Testis (tissue), 2 donors: ENCODE measurements at regions not wholly inside any gene's neighbourhood (a gene's known extent, or its start where the extent isn't known, plus 50 kb on each side); places are given as distances from the start of the nearest gene placed in this dataset.

Source experiments
- DNase-seq: peaks from one replicate; pipeline ENCODE4 v3.0.0-alpha.2; 2019
- H3K27ac ChIP-seq, 2 donors: fragments of 200-600 bp; sonication (generic); one replicate each; pipeline ENCODE4 v1.5.1; 2019
- H3K27me3 ChIP-seq: fragments of 200-600 bp; sonication (generic); one replicate; pipeline ENCODE4 v1.5.1; 2019
- H3K36me3 ChIP-seq: fragments of 200-600 bp; sonication (generic); one replicate; pipeline ENCODE4 v1.5.1; 2017; ENCODE audit warnings: low read depth; ENCODE audit errors: missing control alignments
- H3K4me1 ChIP-seq: fragments of 200-600 bp; sonication (generic); one replicate; pipeline ENCODE4 v1.5.1; 2019
- H3K4me3 ChIP-seq, 2 donors: fragments of 200-600 bp; sonication (generic); one replicate each; pipeline ENCODE4 v1.5.1; 2017 to 2019
- H3K9me3 ChIP-seq: fragments of 200-600 bp; sonication (generic); one replicate; pipeline ENCODE4 v1.5.1; 2017
- POLR2A ChIP-seq: fragments of 450-650 bp; IDR thresholded peaks from one replicate; pipeline ENCODE4 v1.6.1; 2017; ENCODE audit warnings: antibody characterized with exemption, mild to moderate bottlenecking, moderate library complexity
- WGBS, 2 donors: methylation state at CpG; one replicate each; pipeline ENCODE4 v1.1.5; 2018; 5-methylcytosine and 5-hydroxymethylcytosine counted together
- intact Hi-C: fragments of 100-400 bp; cut with DNase I; formaldehyde crosslinking; loops from one replicate; pipeline ENCODE4 v1.15.1; 2023; ENCODE audit warnings: low total_unique reads
- TF ChIP-seq, protein P1 (sequence below), 3 experiments: fragments of 450-650 bp in 2 of 3; fragments of 200-600 bp in 1 of 3; sonication (generic) in 1 of 3; IDR thresholded peaks; one replicate each; pipeline ENCODE4 v1.5.1; 2016 to 2019; ENCODE audit warnings: antibody characterized with exemption in 3 of 3, mild to moderate bottlenecking in 2 of 3, moderate library complexity in 1 of 3

DNA sequence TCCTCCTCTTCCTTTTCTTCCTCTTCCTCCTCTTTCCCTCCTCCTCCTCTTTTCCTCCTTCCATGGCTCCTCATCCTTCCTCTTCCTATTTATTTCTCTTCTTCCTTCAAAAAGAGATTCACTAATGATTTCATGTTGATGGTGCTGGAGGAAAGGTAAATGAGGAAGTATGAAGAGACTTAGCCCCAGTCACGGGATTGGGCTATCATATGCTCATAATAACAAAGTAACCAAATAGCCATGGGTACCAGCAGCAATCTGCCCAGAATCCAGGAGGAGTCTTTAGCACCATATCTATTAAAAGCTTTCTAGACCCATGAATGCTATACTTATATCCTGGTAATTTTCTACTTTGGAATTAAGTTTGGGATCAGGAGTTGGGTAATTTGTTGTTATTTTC is 910.9 kb upstream of the MAP3K7 start:
- WGBS, 2 donors = 68 to 100% methylated on average over 1 of the region's 1 CpG
- Histone ChIP-seq H3K9me3 (no peaks in the 10 kb centered on the region), H3K27me3 (no peaks in the 10 kb centered on the region), H3K4me1 (no peaks in the 10 kb centered on the region), H3K27ac (no peak overlapping the region), H3K4me3 (no peak overlapping the region), H3K36me3 (no peaks in the 10 kb centered on the region)
- TF ChIP-seq, protein P1, sequence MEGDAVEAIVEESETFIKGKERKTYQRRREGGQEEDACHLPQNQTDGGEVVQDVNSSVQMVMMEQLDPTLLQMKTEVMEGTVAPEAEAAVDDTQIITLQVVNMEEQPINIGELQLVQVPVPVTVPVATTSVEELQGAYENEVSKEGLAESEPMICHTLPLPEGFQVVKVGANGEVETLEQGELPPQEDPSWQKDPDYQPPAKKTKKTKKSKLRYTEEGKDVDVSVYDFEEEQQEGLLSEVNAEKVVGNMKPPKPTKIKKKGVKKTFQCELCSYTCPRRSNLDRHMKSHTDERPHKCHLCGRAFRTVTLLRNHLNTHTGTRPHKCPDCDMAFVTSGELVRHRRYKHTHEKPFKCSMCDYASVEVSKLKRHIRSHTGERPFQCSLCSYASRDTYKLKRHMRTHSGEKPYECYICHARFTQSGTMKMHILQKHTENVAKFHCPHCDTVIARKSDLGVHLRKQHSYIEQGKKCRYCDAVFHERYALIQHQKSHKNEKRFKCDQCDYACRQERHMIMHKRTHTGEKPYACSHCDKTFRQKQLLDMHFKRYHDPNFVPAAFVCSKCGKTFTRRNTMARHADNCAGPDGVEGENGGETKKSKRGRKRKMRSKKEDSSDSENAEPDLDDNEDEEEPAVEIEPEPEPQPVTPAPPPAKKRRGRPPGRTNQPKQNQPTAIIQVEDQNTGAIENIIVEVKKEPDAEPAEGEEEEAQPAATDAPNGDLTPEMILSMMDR (IDR thresholded peaks at IDR 0.05) = no peak
- no peak for TF ChIP-seq POLR2A
- intact Hi-C loops = no loop called here
- no peak for DNase-seq

GRCh38 chr6:91490671-91491301 is 903.9 kb upstream of the MAP3K7 start:
- no peaks in the 10 kb centered on the region for H3K36me3 ChIP-seq
- H3K4me3 ChIP-seq = no peak overlapping the region
- no peaks in the 10 kb centered on the region for H3K9me3 ChIP-seq
- no peaks in the 10 kb centered on the region for H3K27me3 ChIP-seq
- DNase-seq = no peak
- H3K4me1 ChIP-seq = no peaks in the 10 kb centered on the region
- intact Hi-C loops = no loop called here
- 57 to 77% methylated on average over 2 of the region's 2 CpGs for WGBS, 2 donors
- no peak for TF ChIP-seq POLR2A
- TF ChIP-seq, protein P1 (IDR thresholded peaks at IDR 0.05) = no peak
- no peak overlapping the region for H3K27ac ChIP-seq

DNA sequence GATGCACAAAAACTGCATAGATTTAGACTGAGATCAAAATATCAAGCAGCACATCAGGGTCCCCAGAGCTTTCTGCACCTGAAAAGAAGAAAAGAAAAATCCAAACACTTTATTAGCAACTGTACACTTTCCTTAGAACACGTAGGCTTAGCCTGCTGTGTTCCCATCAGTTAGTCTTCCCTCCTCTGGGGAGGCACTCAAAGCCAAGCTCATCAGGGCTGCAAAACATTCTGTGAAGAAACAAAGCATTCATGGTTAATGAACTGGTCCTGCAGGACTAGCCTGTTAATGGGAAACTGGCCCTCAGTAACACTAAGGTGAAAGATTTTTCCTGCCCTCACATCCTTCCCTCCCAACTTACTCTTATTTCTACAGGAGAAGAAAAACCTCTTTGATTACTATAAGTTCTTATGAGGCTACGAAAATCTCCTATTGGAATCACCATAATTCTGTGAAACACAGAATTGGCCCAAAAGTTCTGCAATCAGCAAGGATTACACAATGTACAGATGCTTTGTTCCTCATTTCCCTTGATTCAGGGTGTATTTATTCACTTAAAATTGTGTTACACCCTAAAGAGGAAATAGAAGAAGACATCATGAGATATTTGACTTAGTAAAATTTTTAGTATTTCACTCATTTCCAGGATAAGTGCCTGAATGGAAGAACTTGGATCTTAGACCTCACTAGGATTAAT is 901.0 kb upstream of the MAP3K7 start:
- Histone ChIP-seq H3K27me3 (no peaks in the 10 kb centered on the region), H3K36me3 (no peaks in the 10 kb centered on the region), H3K27ac (no peak overlapping the region), H3K9me3 (no peaks in the 10 kb centered on the region), H3K4me3 (no peak overlapping the region), H3K4me1 (no peaks in the 10 kb centered on the region)
- DNase-seq = no peak
- intact Hi-C loops = no loop called here
- WGBS, 2 donors = 65 to 77% methylated on average over 2 of the region's 2 CpGs
- TF ChIP-seq POLR2A = no peak
- TF ChIP-seq, protein P1 (IDR thresholded peaks at IDR 0.05) = no peak

DNA sequence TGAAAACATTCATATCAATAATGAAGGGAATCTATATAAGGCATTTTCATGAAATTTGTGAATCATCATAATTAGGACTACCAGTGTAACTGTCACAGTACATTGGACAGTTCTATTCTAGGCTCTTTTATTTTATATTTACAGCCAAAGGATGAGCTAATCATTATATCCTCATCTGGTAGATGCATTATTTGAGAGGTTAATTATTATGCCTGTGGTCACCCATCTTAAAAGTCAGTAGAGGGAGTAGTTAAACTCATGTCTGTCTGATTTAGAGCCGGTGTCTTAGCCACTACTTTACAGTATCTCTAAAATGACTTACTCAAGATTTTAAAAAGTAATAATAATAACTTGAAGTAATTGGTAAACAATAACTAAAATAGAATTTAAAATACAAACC is 899.3 kb upstream of the MAP3K7 start:
- Histone ChIP-seq H3K4me3 (no peak overlapping the region), H3K27ac (no peak overlapping the region), H3K4me1 (no peaks in the 10 kb centered on the region), H3K36me3 (no peaks in the 10 kb centered on the region), H3K9me3 (no peaks in the 10 kb centered on the region), H3K27me3 (no peaks in the 10 kb centered on the region)
- intact Hi-C loops = no loop called here
- no peak for TF ChIP-seq POLR2A
- TF ChIP-seq, protein P1 (IDR thresholded peaks at IDR 0.05) = no peak
- WGBS, 2 donors = 89 to 95% methylated on average over 1 of the region's 1 CpG
- DNase-seq = no peak

- no peaks in the 10 kb centered on the region for H3K9me3 ChIP-seq
- no peak overlapping the region for H3K4me3 ChIP-seq
- H3K36me3 ChIP-seq = no peaks in the 10 kb centered on the region
- intact Hi-C loops = no loop called here
- DNase-seq = no peak
- no peaks in the 10 kb centered on the region for H3K4me1 ChIP-seq
- H3K27ac ChIP-seq = no peak overlapping the region
- WGBS, 2 donors = 81 to 85% methylated on average over 1 of the region's 1 CpG
- H3K27me3 ChIP-seq = no peaks in the 10 kb centered on the region
- TF ChIP-seq, protein P1 (IDR thresholded peaks at IDR 0.05) = no peak
- TF ChIP-seq POLR2A = no peak
These were observed 898.2 kb upstream of the MAP3K7 start for GRCh38 chr6:91485047-91485446.
